GM19099 (cell line): ENCODE measurements at regions not wholly inside any gene's neighbourhood (a gene's known extent, or its start where the extent isn't known, plus 50 kb on each side); places are given as distances from the start of the nearest gene placed in this dataset.

Source experiments
- POLR2A ChIP-seq: IDR thresholded peaks from 3 replicates; pipeline ENCODE4 v1.6.1; 2011; ENCODE audit warnings: low read depth; ENCODE audit not compliant: insufficient read length; ENCODE audit errors: extremely low read depth

- TF ChIP-seq POLR2A: peak; percentile 27
These were observed 131.6 kb upstream of the RASGRP1 start for GRCh38 chr15:38696109-38696727.

DNA sequence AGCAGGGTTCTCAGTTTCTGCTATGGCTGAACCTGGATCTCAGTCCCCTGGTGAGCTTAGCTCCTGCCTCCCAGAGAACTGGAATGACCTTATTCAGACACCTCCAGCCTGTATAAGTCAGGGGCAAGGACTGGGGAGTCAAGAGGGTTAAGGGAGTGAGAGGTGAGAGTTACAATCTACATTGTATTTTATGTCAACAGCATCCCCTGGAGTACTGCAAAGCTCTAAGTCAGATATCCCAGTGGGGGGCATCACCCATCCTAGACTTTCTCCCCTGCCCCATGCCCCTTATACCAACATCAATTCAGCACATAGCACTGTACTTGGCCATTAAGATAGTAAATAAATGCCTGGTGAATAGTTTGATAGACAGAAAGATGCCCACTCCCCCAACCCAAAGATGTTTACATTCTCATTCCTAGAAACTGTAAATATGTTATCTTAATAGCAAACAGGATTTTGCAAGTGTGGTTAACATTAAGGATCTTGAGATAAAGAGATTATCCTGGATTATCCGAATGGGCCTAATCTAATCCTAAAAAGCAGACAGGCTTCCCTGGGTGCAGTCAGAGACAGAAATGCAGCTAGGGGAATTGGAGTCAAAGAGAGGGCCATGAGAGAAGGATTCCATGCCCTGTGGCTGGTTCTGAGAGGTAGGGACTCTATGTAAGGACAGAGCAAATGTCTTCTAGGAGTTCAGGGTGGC is 132.3 kb upstream of the RASGRP1 start:
- TF ChIP-seq POLR2A: no peak

DNA sequence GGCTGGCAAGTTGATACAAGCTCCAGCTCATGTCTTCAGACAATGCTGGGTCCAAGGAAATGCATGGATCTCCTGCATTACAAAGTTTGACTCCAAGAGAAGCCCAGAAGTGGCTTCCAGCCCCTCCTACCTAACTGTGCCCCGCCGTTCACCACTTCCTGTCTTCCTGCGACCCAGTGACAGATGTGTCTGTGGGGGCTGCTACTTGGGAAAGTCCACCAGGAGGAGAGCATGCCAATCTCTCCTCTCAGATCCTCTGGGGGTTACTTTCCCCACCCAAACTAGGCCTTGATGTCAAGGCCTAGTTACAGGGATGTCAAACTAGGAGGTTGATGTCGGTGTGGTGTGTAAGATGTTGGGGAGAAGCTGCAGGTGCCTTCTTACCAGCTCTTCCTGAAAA is 133.6 kb upstream of the RASGRP1 start:
- no peak for TF ChIP-seq POLR2A

- no peak for TF ChIP-seq POLR2A
These were observed 135.1 kb upstream of the RASGRP1 start for GRCh38 chr15:38699633-38700230.

DNA sequence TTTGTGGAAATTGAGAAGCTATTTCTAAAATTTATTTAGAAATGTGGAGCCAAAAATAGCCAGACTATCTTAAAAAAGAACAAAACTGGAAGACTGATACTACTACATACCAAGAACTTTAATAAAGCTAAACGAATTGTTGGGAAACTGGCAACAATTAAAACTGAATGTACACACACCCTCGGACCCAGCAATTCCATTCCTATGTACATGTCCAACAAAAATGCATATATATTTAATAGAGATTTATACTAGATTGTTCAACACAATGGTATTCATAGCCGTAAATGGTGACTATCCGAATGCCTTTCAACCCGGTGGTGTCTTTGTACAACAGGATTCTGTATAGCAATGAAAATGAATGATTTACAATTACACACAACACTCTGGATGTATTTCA is 136.5 kb upstream of the RASGRP1 start:
- TF ChIP-seq POLR2A: no peak

DNA sequence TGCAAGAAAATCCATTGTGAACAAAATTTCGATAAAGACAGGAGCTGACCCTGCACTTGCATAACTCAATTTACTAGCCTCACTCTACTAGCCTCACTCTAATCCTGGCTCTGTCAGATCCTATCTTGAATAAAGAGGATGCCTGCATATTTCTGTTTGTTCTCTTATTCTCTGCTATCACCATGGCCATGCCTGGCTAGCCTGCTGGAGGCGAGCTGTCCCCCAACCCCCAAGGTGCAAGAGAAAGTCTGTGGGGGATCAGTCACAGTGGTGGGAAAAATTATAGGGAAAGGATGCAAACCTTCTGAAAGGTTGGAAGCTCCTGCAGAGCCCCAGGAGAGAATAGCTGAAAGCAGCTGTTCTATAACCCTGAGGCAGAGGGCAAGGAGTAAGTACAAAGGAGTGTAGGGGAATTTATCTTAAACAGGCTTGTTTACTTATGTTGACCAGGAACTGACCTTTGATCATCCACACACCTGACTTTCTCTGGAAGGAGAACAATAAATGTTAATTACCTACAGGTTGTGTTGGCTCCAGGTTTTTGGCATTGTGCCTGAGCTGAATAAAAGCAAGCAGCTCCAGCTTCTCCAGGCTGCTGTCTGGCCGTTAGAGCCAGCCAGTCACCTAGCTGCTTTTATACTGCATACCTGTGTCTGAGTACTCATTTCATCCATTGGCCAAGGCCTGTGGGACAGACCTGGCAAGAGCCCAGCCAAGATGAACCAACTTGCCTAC is 137.7 kb upstream of the RASGRP1 start:
- TF ChIP-seq POLR2A: no peak

GRCh38 chr15:38705436-38706219 is 141.0 kb upstream of the RASGRP1 start:
- TF ChIP-seq POLR2A: no peak

- TF ChIP-seq POLR2A: no peak
These were observed 142.3 kb upstream of the RASGRP1 start for GRCh38 chr15:38706956-38707355.

DNA sequence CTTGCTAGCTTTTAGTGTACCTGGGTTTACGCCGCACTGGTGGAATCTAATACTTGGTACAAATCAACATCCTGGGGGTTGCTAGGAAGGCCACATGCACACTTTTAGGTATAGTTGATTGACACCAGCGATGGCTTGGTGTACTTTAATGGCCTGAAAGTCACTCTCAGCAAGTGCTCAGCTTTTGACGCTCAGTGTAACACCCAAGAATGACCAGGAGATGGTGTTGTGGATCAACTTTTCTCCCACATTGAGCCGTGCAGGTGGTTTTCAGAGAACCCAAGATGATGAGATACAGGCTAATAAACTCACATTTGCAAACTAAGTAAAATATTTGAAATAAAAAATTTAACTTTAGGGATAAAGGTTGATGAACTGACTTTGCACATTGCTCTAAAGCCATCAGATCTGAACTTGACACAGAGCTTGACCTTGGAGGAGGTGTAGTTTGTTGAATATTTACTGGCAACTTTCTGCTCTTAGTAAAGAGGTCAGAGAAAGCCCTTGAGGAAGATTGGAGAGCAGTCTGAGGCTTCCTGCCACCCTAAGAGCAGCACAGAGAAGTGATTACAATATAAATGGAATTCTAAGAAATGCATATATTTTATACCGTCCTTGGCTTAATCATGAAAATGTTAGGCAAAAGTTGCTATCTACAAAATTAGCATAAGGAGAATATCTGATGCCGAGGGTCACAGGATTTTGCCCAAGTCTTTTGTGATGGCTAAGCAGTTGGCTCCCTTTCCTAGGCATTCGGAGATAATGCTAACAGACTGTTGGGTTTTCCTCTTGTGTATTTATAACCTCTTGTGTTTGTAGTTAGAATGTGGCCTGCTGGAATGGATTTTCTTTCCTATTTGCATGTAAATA is 143.4 kb upstream of the RASGRP1 start:
- no peak for TF ChIP-seq POLR2A

- no peak for TF ChIP-seq POLR2A
These were observed 144.1 kb upstream of the RASGRP1 start for GRCh38 chr15:38708672-38709180.

DNA sequence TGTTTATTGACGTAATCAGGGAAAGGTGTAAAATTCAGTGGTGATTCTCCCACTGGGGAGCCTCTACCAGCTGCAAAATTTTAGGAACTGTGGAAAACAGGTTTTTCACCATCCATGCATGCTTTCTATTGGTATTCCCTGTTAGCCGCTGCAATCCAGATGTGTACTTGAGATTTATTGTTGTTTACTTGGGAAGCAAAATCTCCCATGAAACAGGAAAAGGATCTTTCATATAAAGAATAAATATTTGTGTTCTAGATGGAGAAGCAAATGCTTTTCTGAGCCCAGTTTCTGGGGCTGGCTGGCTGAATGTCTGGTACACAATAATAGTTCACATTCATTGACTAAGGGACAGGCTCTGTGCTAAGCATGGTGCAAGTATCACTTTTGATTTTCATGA is 144.6 kb upstream of the RASGRP1 start:
- no peak for TF ChIP-seq POLR2A

GRCh38 chr15:38714309-38715072 is 149.9 kb upstream of the RASGRP1 start:
- TF ChIP-seq POLR2A: no peak
